Omental fat pad (tissue), 3 donors: ENCODE measurements at regions not wholly inside any gene's neighbourhood (a gene's known extent, or its start where the extent isn't known, plus 50 kb on each side); places are given as distances from the start of the nearest gene placed in this dataset.
"Not testable (repeated sequence)": the region's sequence is repeated elsewhere in the genome, so short reads cannot be mapped to it uniquely, and the experiment has no call there.

Experiments used
- ATAC-seq: fragments of 150-250 bp; one replicate; pipeline ENCODE4 v1.9.1; 2016; ENCODE audit warnings: mild to moderate bottlenecking, moderate library complexity; ENCODE audit not compliant: low FRiP score
- DNase-seq: peaks from one replicate; pipeline ENCODE4 v3.0.0-alpha.2; 2019; ENCODE audit warnings: low spot score
- TF ChIP-seq, protein P1 (sequence below), 3 donors: fragments of 450-650 bp; IDR thresholded peaks; one replicate each; pipeline ENCODE4 v1.5.1; 2016 to 2017; ENCODE audit warnings: antibody characterized with exemption in 3 of 3, mild to moderate bottlenecking in 3 of 3, moderate library complexity in 2 of 3

DNA sequence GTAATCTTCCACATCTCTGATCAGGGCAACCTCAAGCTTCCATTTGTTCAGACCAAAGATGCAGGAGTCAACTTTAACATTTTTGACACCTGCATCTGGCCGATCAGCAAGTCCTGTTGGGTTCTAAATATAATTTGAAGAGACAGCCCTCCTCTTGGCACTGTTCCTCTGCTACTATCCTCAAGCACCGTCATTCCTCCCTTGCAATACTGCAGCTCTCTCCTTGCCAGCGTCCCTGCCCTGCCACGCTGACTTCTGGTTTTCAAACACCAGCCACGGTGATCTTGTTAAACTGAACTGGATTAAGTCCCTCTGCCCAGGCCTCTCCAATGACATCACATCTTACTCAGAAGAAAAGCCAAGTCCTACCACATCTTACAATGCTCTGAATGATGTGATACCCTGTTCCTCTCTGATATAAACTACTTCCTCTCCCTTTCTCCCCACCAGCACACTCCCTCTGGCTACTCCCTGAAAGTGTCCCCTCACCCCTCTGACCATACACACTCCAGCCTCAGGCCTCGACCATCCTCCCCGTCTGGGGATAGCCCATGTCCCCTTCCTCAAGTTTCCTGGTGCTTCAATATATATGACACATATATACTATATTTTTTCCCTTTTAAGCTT lies 310.8 kb upstream of the CHRNA7 start:
- not testable (repeated sequence) for DNase-seq, ATAC-seq

- not testable (repeated sequence) for DNase-seq, ATAC-seq
Measured at GRCh38 chr15:31723019-31723418, 307.3 kb upstream of the CHRNA7 start.

- DNase-seq, ATAC-seq: not testable (repeated sequence)
Measured at GRCh38 chr15:31724903-31725302, 305.4 kb upstream of the CHRNA7 start.

- not testable (repeated sequence) for DNase-seq, ATAC-seq
Measured at GRCh38 chr15:31725619-31726018, 304.7 kb upstream of the CHRNA7 start.

DNA sequence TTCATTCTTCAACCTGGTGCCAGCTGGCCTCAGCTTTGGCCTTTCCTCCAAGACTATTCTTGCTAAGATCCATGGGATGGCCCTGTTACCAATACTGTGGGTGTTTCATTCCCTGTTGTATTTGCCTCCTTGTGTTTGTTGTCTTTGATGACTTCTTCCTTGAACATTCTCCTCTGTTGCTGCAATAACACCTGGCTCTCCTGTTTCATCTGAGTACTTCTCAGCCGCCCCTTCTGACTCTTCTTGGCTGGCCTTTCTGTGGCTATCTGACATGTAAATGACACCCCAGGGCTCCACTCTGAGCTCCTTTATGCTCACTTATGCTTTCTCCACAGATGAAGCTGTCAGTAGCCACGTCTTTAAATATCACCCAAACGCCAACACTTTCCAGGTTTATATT lies 302.7 kb upstream of the CHRNA7 start:
- DNase-seq (no peak), ATAC-seq (no peak)
- TF ChIP-seq, protein P1, sequence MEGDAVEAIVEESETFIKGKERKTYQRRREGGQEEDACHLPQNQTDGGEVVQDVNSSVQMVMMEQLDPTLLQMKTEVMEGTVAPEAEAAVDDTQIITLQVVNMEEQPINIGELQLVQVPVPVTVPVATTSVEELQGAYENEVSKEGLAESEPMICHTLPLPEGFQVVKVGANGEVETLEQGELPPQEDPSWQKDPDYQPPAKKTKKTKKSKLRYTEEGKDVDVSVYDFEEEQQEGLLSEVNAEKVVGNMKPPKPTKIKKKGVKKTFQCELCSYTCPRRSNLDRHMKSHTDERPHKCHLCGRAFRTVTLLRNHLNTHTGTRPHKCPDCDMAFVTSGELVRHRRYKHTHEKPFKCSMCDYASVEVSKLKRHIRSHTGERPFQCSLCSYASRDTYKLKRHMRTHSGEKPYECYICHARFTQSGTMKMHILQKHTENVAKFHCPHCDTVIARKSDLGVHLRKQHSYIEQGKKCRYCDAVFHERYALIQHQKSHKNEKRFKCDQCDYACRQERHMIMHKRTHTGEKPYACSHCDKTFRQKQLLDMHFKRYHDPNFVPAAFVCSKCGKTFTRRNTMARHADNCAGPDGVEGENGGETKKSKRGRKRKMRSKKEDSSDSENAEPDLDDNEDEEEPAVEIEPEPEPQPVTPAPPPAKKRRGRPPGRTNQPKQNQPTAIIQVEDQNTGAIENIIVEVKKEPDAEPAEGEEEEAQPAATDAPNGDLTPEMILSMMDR (IDR thresholded peaks at IDR 0.05), result no peak

DNA sequence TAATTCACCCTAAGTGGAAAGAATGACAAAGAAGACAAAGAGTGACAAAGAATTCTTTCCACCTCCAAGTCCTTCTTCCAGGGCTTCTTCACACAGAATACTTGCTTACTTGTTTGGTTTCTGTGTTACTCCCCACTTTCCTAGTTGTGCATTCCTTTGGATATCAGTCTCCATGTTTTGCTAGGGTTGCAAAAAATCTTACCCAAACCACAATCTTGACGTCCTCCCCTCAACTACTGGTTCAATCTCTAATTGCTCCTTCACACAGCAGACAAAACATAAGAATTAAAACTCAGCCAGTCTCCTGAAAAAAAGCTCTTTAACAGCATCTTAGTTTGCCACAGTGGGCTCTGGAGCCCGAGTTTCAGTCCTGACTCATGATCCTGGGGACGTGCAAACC lies 297.6 kb upstream of the CHRNA7 start:
- TF ChIP-seq, protein P1 (IDR thresholded peaks at IDR 0.05), result no peak
- no peak for ATAC-seq

DNA sequence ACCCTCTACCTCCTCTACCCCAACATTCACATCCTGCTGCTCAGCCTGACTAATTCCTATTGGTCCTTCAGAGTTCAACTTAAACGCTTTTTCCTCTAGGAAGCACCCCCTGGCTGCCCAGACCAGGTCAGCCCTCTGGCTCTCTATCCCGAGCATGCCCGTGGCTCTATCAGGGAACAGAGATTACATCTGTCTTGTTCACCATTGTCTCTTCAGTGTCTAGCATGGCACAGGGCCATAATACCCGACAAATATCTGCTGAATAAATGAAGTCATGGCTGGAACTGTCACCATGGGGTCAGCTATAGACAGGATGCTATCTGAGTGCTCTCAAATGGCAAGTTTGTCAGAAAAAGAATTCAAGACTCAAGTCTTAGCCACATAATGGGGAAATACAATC lies 296.9 kb upstream of the CHRNA7 start:
- ATAC-seq, result no peak
- DNase-seq, result no peak
- TF ChIP-seq, protein P1 (IDR thresholded peaks at IDR 0.05), result no peak

More for the DNA sequence above, 297.6 kb upstream of the CHRNA7 start:
- DNase-seq, result no peak

GRCh38 chr15:31740203-31740602 lies 290.1 kb upstream of the CHRNA7 start:
- DNase-seq (no peak), ATAC-seq (no peak)
- TF ChIP-seq, protein P1 (IDR thresholded peaks at IDR 0.05), result no peak

DNA sequence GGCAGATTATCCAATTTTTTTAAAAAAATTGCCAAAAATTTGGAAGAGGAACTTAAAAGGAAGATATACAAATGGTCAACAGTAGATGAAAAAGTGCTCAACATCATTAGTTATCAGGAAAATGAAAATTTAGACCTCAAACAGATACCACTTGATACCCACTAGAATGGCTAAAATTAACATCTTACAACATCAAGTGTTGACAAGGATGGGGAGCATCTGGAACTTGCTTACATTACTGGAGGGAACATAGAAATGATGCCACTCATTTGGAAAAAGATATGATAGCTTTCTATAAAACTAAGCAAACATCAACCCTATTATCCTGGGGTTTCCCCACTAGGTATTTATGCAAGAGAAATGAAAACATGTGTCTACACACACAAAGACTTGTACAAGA lies 284.5 kb upstream of the CHRNA7 start:
- TF ChIP-seq, protein P1 (IDR thresholded peaks at IDR 0.05), result no peak
- DNase-seq, result no peak
- ATAC-seq, result no peak
